Fibroblast of the aortic adventitia (primary cell): ENCODE measurements at regions not wholly inside any gene's neighbourhood (a gene's known extent, or its start where the extent isn't known, plus 50 kb on each side); places are given as distances from the start of the nearest gene placed in this dataset.

Experiments
- DNase-seq: peaks from one replicate; pipeline ENCODE4 v3.0.0-alpha.2; 2010; ENCODE audit warnings: low read depth
- H3K4me3 ChIP-seq: 2 replicates; pipeline ENCODE4 v1.5.1; 2011; ENCODE audit warnings: low read depth, mild to moderate bottlenecking, control low read depth, low read length, moderate library complexity
- CTCF ChIP-seq: IDR thresholded peaks from 2 replicates; pipeline ENCODE4 v1.5.1; 2011; ENCODE audit warnings: mild to moderate bottlenecking, low read length, control low read depth, inconsistent platforms; ENCODE audit not compliant: insufficient read depth

GRCh38 chr15:29435811-29436210 is 166.2 kb upstream of the NSMCE3 start:
- H3K4me3 ChIP-seq, result no peak overlapping the region
- TF ChIP-seq CTCF, result no peak
- DNase-seq, result no peak

GRCh38 chr15:29434280-29434679 is 164.7 kb upstream of the NSMCE3 start:
- H3K4me3 ChIP-seq, result no peak overlapping the region
- no peak for TF ChIP-seq CTCF
- no peak for DNase-seq

- H3K4me3 ChIP-seq, result no peak overlapping the region
- no peak for TF ChIP-seq CTCF
- no peak for DNase-seq
Measured at GRCh38 chr15:29433507-29434248, 164.1 kb upstream of the NSMCE3 start.

- no peak for DNase-seq
- no peak for TF ChIP-seq CTCF
- no peak overlapping the region for H3K4me3 ChIP-seq
Measured at GRCh38 chr15:29433050-29433318, 163.4 kb upstream of the NSMCE3 start.

- no peak overlapping the region for H3K4me3 ChIP-seq
- no peak for DNase-seq
- no peak for TF ChIP-seq CTCF
Measured at GRCh38 chr15:29432191-29433049, 162.8 kb upstream of the NSMCE3 start.

- H3K4me3 ChIP-seq, result no peak overlapping the region
- TF ChIP-seq CTCF, result no peak
- no peak for DNase-seq
Measured at GRCh38 chr15:29430831-29431230, 161.2 kb upstream of the NSMCE3 start.

GRCh38 chr15:29430124-29430523 is 160.5 kb upstream of the NSMCE3 start:
- H3K4me3 ChIP-seq, result no peak overlapping the region
- no peak for TF ChIP-seq CTCF
- DNase-seq, result no peak
